ENCODE measurements at regions not wholly inside any gene's neighbourhood (a gene's known extent, or its start where the extent isn't known, plus 50 kb on each side); places are given as distances from the start of the nearest gene placed in this dataset.

DNA sequence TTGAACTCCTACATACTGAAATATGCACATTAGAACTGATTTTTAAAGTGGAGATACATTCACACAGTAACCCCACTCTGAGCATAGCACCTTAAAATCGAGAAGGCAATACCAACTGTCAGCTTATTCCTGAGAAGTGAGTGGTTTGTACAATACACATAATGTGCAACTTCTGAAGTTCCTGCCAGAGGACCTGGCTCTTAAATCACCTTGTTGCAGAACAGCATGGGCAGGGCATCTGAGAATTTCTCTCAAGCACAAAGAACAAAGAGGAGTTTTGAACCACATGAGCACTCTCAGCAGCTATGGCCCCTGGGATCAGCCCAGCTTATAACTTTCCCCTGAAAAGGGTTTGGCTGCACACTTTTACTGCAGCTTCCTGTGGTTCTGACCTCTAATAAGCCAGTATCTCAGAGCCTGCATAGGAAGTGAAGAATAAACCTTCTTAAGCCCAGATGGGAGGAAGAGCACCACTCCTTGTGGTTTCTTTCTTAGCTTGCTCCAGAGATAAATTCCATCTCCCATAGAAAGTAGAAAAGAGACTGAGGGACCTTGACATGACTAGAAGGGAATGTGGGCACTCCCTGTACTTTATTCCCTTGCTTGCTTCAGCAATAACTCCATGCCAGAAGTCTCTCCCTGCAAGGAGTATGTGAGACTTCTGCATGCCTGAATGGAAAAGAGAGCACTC is 862.3 kb downstream of the SUCLG1 start:
- H3K27ac ChIP-seq (ENCODE audit: low read length) = no peak overlapping the region
- no peaks in the 10 kb centered on the region for H3K9me3 ChIP-seq (ENCODE audit: low read length)
- BruUV-seq (replicated peaks) = no TSS peak
- H3K36me3 ChIP-seq (ENCODE audit: low read depth, low read length) = no peaks in the 10 kb centered on the region
- ChIA-PET POLR2A (ENCODE audit: unreplicated experiment) (no interaction called here), CTCF (no interaction called here)
- H3K79me2 ChIP-seq (ENCODE audit: low read length) = no peaks in the 10 kb centered on the region
- H3K27me3 ChIP-seq (ENCODE audit: low read length) = no peaks in the 10 kb centered on the region
- H3K4me2 ChIP-seq (ENCODE audit: low read length) = no peak overlapping the region
- H3K4me3 ChIP-seq (ENCODE audit: low read length) = no peak overlapping the region
- intact Hi-C loops (cut with micrococcal nuclease) = no loop called here
- H3F3A ChIP-seq (ENCODE audit: low read length, unreplicated experiment) = no peaks in the 10 kb centered on the region
- no peak overlapping the region for H2AFZ ChIP-seq (ENCODE audit: low read length)
- no peaks in the 10 kb centered on the region for H4K20me1 ChIP-seq (ENCODE audit: low read length)
- H3K4me1 ChIP-seq (ENCODE audit: insufficient read depth, low read length) = no peaks in the 10 kb centered on the region
- ATAC-seq = no peak
- H3K9ac ChIP-seq (ENCODE audit: low read length) = no peak overlapping the region
- no peaks in the 10 kb centered on the region for H3K9me2 ChIP-seq (replicated peaks; ENCODE audit: low read length)
- TF ChIP-seq EZH2 (IDR thresholded peaks at IDR 0.05; ENCODE audit: low read length, unreplicated experiment) = no peak
- no peak for DNase-seq

DNA sequence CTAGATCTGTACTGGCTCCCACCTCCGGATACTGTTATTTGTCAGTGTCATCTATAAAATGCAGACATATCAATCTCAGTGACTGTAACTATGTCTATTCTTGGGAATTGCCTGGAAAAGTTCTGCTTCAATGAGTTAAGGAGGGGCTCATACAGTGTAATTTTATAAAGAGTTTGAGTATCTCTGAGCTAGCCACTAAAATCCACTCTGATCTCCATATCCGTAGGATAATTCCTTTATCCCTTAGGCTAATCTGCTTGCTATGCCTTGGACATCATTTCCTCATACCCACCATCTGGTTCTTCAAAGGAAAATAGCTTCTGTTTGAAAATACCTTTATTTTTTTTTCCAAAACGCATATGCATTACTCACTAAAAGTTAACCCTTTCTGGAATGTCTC is 863.2 kb downstream of the SUCLG1 start:
- no peak for TF ChIP-seq EZH2 (IDR thresholded peaks at IDR 0.05; ENCODE audit: low read length, unreplicated experiment)
- TF ChIP-seq EZH2phosphoT487 (IDR thresholded peaks at IDR 0.05; ENCODE audit: borderline replicate concordance, low read length) = no peak
- TF ChIP-seq, protein P1, sequence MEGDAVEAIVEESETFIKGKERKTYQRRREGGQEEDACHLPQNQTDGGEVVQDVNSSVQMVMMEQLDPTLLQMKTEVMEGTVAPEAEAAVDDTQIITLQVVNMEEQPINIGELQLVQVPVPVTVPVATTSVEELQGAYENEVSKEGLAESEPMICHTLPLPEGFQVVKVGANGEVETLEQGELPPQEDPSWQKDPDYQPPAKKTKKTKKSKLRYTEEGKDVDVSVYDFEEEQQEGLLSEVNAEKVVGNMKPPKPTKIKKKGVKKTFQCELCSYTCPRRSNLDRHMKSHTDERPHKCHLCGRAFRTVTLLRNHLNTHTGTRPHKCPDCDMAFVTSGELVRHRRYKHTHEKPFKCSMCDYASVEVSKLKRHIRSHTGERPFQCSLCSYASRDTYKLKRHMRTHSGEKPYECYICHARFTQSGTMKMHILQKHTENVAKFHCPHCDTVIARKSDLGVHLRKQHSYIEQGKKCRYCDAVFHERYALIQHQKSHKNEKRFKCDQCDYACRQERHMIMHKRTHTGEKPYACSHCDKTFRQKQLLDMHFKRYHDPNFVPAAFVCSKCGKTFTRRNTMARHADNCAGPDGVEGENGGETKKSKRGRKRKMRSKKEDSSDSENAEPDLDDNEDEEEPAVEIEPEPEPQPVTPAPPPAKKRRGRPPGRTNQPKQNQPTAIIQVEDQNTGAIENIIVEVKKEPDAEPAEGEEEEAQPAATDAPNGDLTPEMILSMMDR (conservative IDR thresholded peaks at IDR 0.05; ENCODE audit: low read depth, low read length) = no peak
- no peaks in the 10 kb centered on the region for H3K4me1 ChIP-seq (ENCODE audit: insufficient read depth, low read length)
- H4K20me1 ChIP-seq (ENCODE audit: low read length) = no peaks in the 10 kb centered on the region
- ATAC-seq (no peak), DNase-seq (no peak)
- no peak overlapping the region for H3K4me2 ChIP-seq (ENCODE audit: low read length)
- ChIA-PET POLR2A (ENCODE audit: unreplicated experiment) (no interaction called here), CTCF (no interaction called here)
- no peak overlapping the region for H2AFZ ChIP-seq (ENCODE audit: low read length)
- no peaks in the 10 kb centered on the region for H3K79me2 ChIP-seq (ENCODE audit: low read length)
- no peaks in the 10 kb centered on the region for H3K36me3 ChIP-seq (ENCODE audit: low read depth, low read length)
- BruUV-seq (replicated peaks) = no TSS peak
- no peaks in the 10 kb centered on the region for H3K9me3 ChIP-seq (ENCODE audit: low read length)
- H3F3A ChIP-seq (ENCODE audit: low read length, unreplicated experiment) = no peaks in the 10 kb centered on the region
- H3K9ac ChIP-seq (ENCODE audit: low read length) = no peak overlapping the region
- H3K9me2 ChIP-seq (replicated peaks; ENCODE audit: low read length) = no peaks in the 10 kb centered on the region
- no peak overlapping the region for H3K4me3 ChIP-seq (ENCODE audit: low read length)
- no peak overlapping the region for H3K27ac ChIP-seq (ENCODE audit: low read length)
- H3K27me3 ChIP-seq (ENCODE audit: low read length) = no peaks in the 10 kb centered on the region
- intact Hi-C loops (cut with micrococcal nuclease) = no loop called here

DNA sequence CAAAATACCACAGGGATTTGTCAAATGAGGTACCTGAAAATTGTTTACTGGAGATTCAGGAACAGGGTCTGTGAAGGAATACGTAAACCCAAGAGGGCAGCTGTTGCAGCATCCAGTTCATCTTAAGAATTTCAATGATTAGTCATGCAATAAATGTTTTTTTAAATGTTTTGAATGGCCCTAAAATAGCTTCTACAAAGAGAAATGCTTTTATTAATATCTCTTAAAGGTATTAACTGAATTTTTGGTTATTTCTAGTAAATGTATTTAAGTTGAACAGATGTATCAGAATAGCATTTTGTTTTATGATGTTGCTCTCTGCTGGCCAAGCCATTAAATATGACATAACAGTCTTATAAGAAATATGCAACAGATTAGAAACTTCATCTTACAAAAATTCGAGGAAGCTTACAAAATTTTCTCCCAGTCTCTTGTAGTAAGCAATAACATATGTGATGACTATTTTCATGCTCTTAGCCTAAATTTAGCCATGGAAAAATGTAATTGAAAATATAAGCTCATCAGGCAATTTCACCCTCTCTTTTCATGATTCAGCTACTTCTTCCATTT is 863.9 kb downstream of the SUCLG1 start:
- Histone ChIP-seq H3K27me3 (ENCODE audit: low read length) (no peaks in the 10 kb centered on the region), H3F3A (ENCODE audit: low read length, unreplicated experiment) (no peaks in the 10 kb centered on the region), H3K9ac (ENCODE audit: low read length) (no peak overlapping the region), H3K9me2 (replicated peaks; ENCODE audit: low read length) (no peaks in the 10 kb centered on the region), H3K4me1 (ENCODE audit: insufficient read depth, low read length) (no peaks in the 10 kb centered on the region), H2AFZ (ENCODE audit: low read length) (no peak overlapping the region), H3K79me2 (ENCODE audit: low read length) (no peaks in the 10 kb centered on the region), H3K36me3 (ENCODE audit: low read depth, low read length) (no peaks in the 10 kb centered on the region), H4K20me1 (ENCODE audit: low read length) (no peaks in the 10 kb centered on the region), H3K27ac (ENCODE audit: low read length) (no peak overlapping the region), H3K9me3 (ENCODE audit: low read length) (no peaks in the 10 kb centered on the region), H3K4me2 (ENCODE audit: low read length) (no peak overlapping the region), H3K4me3 (ENCODE audit: low read length) (no peak overlapping the region)
- BruUV-seq (replicated peaks) = no TSS peak
- no peak for DNase-seq
- ChIA-PET POLR2A (ENCODE audit: unreplicated experiment) (no interaction called here), CTCF (no interaction called here)
- intact Hi-C loops (cut with micrococcal nuclease) = no loop called here
- TF ChIP-seq EZH2phosphoT487 (IDR thresholded peaks at IDR 0.05; ENCODE audit: borderline replicate concordance, low read length) = no peak
- ATAC-seq = no peak
